PC-9 (cell line): ENCODE measurements at regions not wholly inside any gene's neighbourhood (a gene's known extent, or its start where the extent isn't known, plus 50 kb on each side); places are given as distances from the start of the nearest gene placed in this dataset.

Source experiments
- BruUV-seq: library from RNA; stranded (reverse); fragments of 400-500 nt; replicated peaks from 2 replicates; lab custom pipeline; 2021; lab: Mats Ljungman, UMichigan
- CTCF ChIA-PET: fragments of 300-600 bp; sonication (Branson Sonifier 250); formaldehyde crosslinking; loops from one replicate; lab custom pipeline; 2022; ENCODE audit warnings: antibody characterized with exemption; lab: Charles Lee
- POLR2A ChIA-PET: fragments of 300-600 bp; sonication (Branson Sonifier 250); formaldehyde crosslinking; loops from one replicate; lab custom pipeline; 2022; ENCODE audit warnings: antibody characterized with exemption; ENCODE audit not compliant: unreplicated experiment; lab: Charles Lee
- DNase-seq, 2 experiments: peaks; one replicate each; pipeline versions ENCODE4 v3.0.0 to v3.0.0-alpha.2; 2015 to 2022; ENCODE audit warnings: mixed read lengths in 1 of 2
- H2AFZ ChIP-seq: fragments of 200-600 bp; sonication (generic); 2 replicates; pipeline ENCODE4 v1.8.1; 2017; ENCODE audit warnings: antibody characterized with exemption
- H3F3A ChIP-seq: fragments of 200-600 bp; sonication (generic); 2 replicates; pipeline ENCODE4 v1.8.1; 2017; ENCODE audit warnings: antibody characterized with exemption, mild to moderate bottlenecking, low read depth; ENCODE audit not compliant: insufficient read depth
- H3K27ac ChIP-seq: fragments of 200-600 bp; sonication (generic); 2 replicates; pipeline ENCODE4 v1.6.1; 2016; ENCODE audit warnings: mixed run types
- H3K27me3 ChIP-seq: fragments of 200-600 bp; sonication (generic); 2 replicates; pipeline ENCODE4 v1.6.1; 2016; ENCODE audit warnings: low read depth, mixed run types; ENCODE audit not compliant: insufficient read depth
- H3K36me3 ChIP-seq: fragments of 200-600 bp; sonication (generic); 2 replicates; pipeline ENCODE4 v1.6.1; 2016; ENCODE audit warnings: low read depth, mixed run types
- H3K4me1 ChIP-seq: fragments of 200-600 bp; sonication (generic); replicated peaks from 2 replicates; pipeline ENCODE4 v1.6.1; 2016; ENCODE audit warnings: mixed run types; ENCODE audit not compliant: insufficient read depth
- H3K4me2 ChIP-seq: fragments of 200-600 bp; sonication (generic); 2 replicates; pipeline ENCODE4 v1.6.1; 2017; ENCODE audit warnings: mixed run types
- H3K4me3 ChIP-seq: fragments of 200-600 bp; sonication (generic); 2 replicates; pipeline ENCODE4 v1.6.1; 2016; ENCODE audit warnings: mixed run types
- H3K79me2 ChIP-seq: fragments of 200-600 bp; sonication (generic); 2 replicates; pipeline ENCODE4 v1.6.1; 2017; ENCODE audit warnings: low read depth, mixed run types
- H3K9me2 ChIP-seq: fragments of 200-600 bp; sonication (generic); 2 replicates; pipeline ENCODE4 v1.8.1; 2017; ENCODE audit warnings: mild to moderate bottlenecking; ENCODE audit not compliant: insufficient read depth
- H3K9me3 ChIP-seq: fragments of 200-600 bp; sonication (generic); 2 replicates; pipeline ENCODE4 v1.8.1; 2016; ENCODE audit warnings: low read depth; ENCODE audit not compliant: insufficient read depth
- H4K20me1 ChIP-seq: fragments of 200-600 bp; sonication (generic); 2 replicates; pipeline ENCODE4 v1.8.1; 2017; ENCODE audit not compliant: insufficient read depth
- CTCF ChIP-seq: fragments of 200-600 bp; sonication (generic); conservative IDR thresholded peaks from 2 replicates; pipeline ENCODE4 v1.6.1; 2017; ENCODE audit warnings: mixed run types, antibody characterized with exemption, mild to moderate bottlenecking, moderate library complexity
- EZH2 ChIP-seq: fragments of 200-600 bp; sonication (generic); IDR thresholded peaks from 2 replicates; pipeline ENCODE4 v1.8.0; 2017; ENCODE audit warnings: antibody characterized with exemption, low read depth
- intact Hi-C: fragments of 100-400 bp; cut with micrococcal nuclease; formaldehyde crosslinking; loops from one replicate; pipeline ENCODE4 v1.10.0; 2022; ENCODE audit not compliant: unreplicated experiment

- no peaks in the 10 kb centered on the region for H3K79me2 ChIP-seq
- no peaks in the 10 kb centered on the region for H3K9me2 ChIP-seq
- TF ChIP-seq EZH2 (no peak), CTCF (no peak)
- H3K4me2 ChIP-seq: peak overlapping the region; percentile 49
- H3K27me3 ChIP-seq: no peaks in the 10 kb centered on the region
- peaks cover 65% of the 10 kb centered on the region for H3K4me1 ChIP-seq
- H2AFZ ChIP-seq: peak overlapping the region; percentile 10; the same call in 1 of the 2 replicates
- H3K27ac ChIP-seq: peak overlapping the region; percentile 97
- DNase-seq: peak; percentile 30 to 89
- no peaks in the 10 kb centered on the region for H3K36me3 ChIP-seq
- peak overlapping the region; percentile 0; the same call in 1 of the 2 replicates for H3K4me3 ChIP-seq
- H3K9me3 ChIP-seq: peaks cover 17% of the 10 kb centered on the region; the same call in 1 of the 2 replicates
- intact Hi-C loops: loop anchor here (1.0 to 10.0 kb wide), 5 partner anchors 56 to 486 kb away; no protein-coding TSS in a partner anchor
- no peaks in the 10 kb centered on the region for H4K20me1 ChIP-seq
- ChIA-PET POLR2A (interaction anchor here (0.6 kb wide), 1 partner anchor 123 kb away, joined by 3 read pairs; no protein-coding TSS in a partner anchor), CTCF (interaction anchor here (0.7 to 1.7 kb wide), 2 partner anchors 56 to 314 kb away, joined by 3 to 4 read pairs; no protein-coding TSS in a partner anchor)
- peaks cover 43% of the 10 kb centered on the region for H3F3A ChIP-seq
- no TSS peak for BruUV-seq
These were observed 157.0 kb upstream of the AGR3 start for GRCh38 chr7:17038783-17039170.

GRCh38 chr7:17039372-17039771 is 157.6 kb upstream of the AGR3 start:
- CTCF ChIA-PET: interaction anchor here (0.7 kb wide), 1 partner anchor 315 kb away, joined by 3 read pairs; no protein-coding TSS in a partner anchor

DNA sequence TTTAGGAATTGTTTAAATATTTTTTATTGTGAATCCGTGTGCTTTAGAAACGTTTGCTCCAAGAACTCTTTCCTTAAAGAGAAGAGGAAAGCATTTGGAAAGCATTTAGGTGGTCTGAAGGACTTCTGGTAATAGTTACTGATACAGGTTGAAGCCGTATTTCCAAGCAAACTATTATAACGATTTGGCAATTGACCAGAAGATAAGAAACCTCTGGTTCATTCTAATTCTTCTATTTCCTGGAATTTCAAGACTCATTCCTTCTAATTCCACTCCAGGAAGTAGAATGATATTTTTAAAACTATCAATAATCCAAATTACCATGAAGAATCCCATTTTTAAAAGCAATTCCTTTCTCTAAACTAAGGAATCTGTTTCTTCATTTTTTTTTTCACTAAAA is 158.9 kb upstream of the AGR3 start:
- peak overlapping the region; percentile 97 for H3K27ac ChIP-seq
- intact Hi-C loops: loop anchor here (1.0 kb wide), 3 partner anchors 50 to 331 kb away; no protein-coding TSS in a partner anchor
- POLR2A ChIA-PET: no interaction called here
- H3K4me3 ChIP-seq: peak overlapping the region; percentile 11; the same call in 1 of the 2 replicates
- H3K36me3 ChIP-seq: no peaks in the 10 kb centered on the region
- no peaks in the 10 kb centered on the region for H3K27me3 ChIP-seq
- CTCF ChIA-PET: no interaction called here
- peak in 1 of 2 experiments; percentile 24 for DNase-seq
- no peak overlapping the region for H2AFZ ChIP-seq
- H4K20me1 ChIP-seq: no peaks in the 10 kb centered on the region
- peak overlapping the region; percentile 59 for H3K4me2 ChIP-seq
- TF ChIP-seq EZH2: no peak
- H3K9me3 ChIP-seq: peaks cover 17% of the 10 kb centered on the region; the same call in 1 of the 2 replicates
- H3K9me2 ChIP-seq: no peaks in the 10 kb centered on the region
- H3F3A ChIP-seq: peaks cover 43% of the 10 kb centered on the region
- BruUV-seq: no TSS peak
- H3K4me1 ChIP-seq: peaks cover 83% of the 10 kb centered on the region
- H3K79me2 ChIP-seq: no peaks in the 10 kb centered on the region

More at GRCh38 chr7:17039372-17039771, 157.6 kb upstream of the AGR3 start:
- no peak overlapping the region for H2AFZ ChIP-seq
- H3F3A ChIP-seq: peaks cover 43% of the 10 kb centered on the region
- H3K4me2 ChIP-seq: peak overlapping the region; percentile 49
- peak overlapping the region; percentile 97 for H3K27ac ChIP-seq
- no peaks in the 10 kb centered on the region for H3K27me3 ChIP-seq
- no TSS peak for BruUV-seq
- no peak for DNase-seq
- H3K36me3 ChIP-seq: no peaks in the 10 kb centered on the region
- no peaks in the 10 kb centered on the region for H3K9me2 ChIP-seq
- intact Hi-C loops: loop anchor here (2.0 to 10.0 kb wide), 4 partner anchors 55 to 485 kb away; no protein-coding TSS in a partner anchor
- H4K20me1 ChIP-seq: no peaks in the 10 kb centered on the region
- H3K79me2 ChIP-seq: no peaks in the 10 kb centered on the region
- peaks cover 17% of the 10 kb centered on the region; the same call in 1 of the 2 replicates for H3K9me3 ChIP-seq
- POLR2A ChIA-PET: interaction anchor here (0.6 kb wide), 1 partner anchor 123 kb away, joined by 3 read pairs; no protein-coding TSS in a partner anchor
- no peak overlapping the region; the same call in 1 of the 2 replicates for H3K4me3 ChIP-seq
- H3K4me1 ChIP-seq: peaks cover 71% of the 10 kb centered on the region
- TF ChIP-seq CTCF: no peak
- TF ChIP-seq EZH2: no peak
